Chondrocyte (in vitro differentiated cells): ENCODE measurements at regions not wholly inside any gene's neighbourhood (a gene's known extent, or its start where the extent isn't known, plus 50 kb on each side); places are given as distances from the start of the nearest gene placed in this dataset.

ENCODE experiments used
- DNase-seq: peaks from one replicate; pipeline ENCODE4 v3.0.0; 2021; ENCODE audit warnings: mixed read lengths, low spot score
- H3K27ac Mint-ChIP-seq: one replicate; pipeline ENCODE4 v1.8.0; 2021; ENCODE audit warnings: mild to moderate bottlenecking, moderate library complexity, mixed read lengths; ENCODE audit not compliant: unreplicated experiment
- H3K27me3 Mint-ChIP-seq: 2 replicates; pipeline ENCODE4 v1.8.0; 2021; ENCODE audit warnings: low read depth, mixed read lengths
- H3K36me3 Mint-ChIP-seq: 2 replicates; pipeline ENCODE4 v1.8.0; 2021; ENCODE audit warnings: low read depth, mixed read lengths
- H3K4me1 Mint-ChIP-seq: 2 replicates; pipeline ENCODE4 v1.8.0; 2021; ENCODE audit warnings: low read depth, mild to moderate bottlenecking, mixed read lengths
- H3K4me3 Mint-ChIP-seq: one replicate; pipeline ENCODE4 v1.8.0; 2021; ENCODE audit warnings: mild to moderate bottlenecking, moderate library complexity, mixed read lengths; ENCODE audit not compliant: unreplicated experiment
- H3K9me3 Mint-ChIP-seq: 2 replicates; pipeline ENCODE4 v1.8.0; 2021; ENCODE audit warnings: low read depth, mixed read lengths
- TF ChIP-seq, protein P1 (sequence below): fragments of 200-600 bp; sonication (generic); IDR thresholded peaks from 2 replicates; pipeline ENCODE4 v1.5.0; 2021; ENCODE audit warnings: antibody characterized with exemption, mild to moderate bottlenecking, moderate library complexity

GRCh38 chr4:179248821-179249220 is 1806.6 kb upstream of the AGA start:
- TF ChIP-seq, protein P1, sequence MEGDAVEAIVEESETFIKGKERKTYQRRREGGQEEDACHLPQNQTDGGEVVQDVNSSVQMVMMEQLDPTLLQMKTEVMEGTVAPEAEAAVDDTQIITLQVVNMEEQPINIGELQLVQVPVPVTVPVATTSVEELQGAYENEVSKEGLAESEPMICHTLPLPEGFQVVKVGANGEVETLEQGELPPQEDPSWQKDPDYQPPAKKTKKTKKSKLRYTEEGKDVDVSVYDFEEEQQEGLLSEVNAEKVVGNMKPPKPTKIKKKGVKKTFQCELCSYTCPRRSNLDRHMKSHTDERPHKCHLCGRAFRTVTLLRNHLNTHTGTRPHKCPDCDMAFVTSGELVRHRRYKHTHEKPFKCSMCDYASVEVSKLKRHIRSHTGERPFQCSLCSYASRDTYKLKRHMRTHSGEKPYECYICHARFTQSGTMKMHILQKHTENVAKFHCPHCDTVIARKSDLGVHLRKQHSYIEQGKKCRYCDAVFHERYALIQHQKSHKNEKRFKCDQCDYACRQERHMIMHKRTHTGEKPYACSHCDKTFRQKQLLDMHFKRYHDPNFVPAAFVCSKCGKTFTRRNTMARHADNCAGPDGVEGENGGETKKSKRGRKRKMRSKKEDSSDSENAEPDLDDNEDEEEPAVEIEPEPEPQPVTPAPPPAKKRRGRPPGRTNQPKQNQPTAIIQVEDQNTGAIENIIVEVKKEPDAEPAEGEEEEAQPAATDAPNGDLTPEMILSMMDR = no peak
- Mint-ChIP-seq H3K27me3 (no peaks in the 10 kb centered on the region), H3K4me1 (no peaks in the 10 kb centered on the region), H3K36me3 (no peaks in the 10 kb centered on the region), H3K9me3 (no peaks in the 10 kb centered on the region), H3K4me3 (no peak overlapping the region), H3K27ac (no peak overlapping the region)
- no peak for DNase-seq

GRCh38 chr4:179268791-179269190 is 1826.6 kb upstream of the AGA start:
- Mint-ChIP-seq H3K27me3 (peaks cover 3% of the 10 kb centered on the region), H3K4me3 (no peak overlapping the region), H3K4me1 (no peaks in the 10 kb centered on the region), H3K27ac (no peak overlapping the region), H3K36me3 (peaks cover 3% of the 10 kb centered on the region), H3K9me3 (peaks cover 18% of the 10 kb centered on the region)
- DNase-seq = no peak
- TF ChIP-seq, protein P1 = no peak

DNA sequence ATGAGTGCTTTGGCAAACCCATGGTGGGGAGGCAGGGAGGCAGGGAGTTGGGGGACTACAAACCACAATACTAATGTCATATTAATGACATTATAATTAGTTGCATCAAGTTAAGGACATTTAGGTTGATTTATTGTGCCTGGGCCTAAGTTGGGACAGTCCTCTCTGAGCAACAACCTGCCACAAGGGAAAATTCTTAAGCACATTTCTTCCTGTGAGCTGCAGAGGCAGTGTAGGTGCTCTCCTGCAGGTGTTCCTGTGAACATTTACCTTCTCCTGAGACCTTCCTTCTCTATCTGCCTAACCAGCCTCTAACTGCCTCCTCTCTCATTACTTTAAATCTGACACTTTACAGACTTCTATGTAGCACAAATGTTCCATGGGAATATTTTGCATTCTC is 1830.0 kb upstream of the AGA start:
- Mint-ChIP-seq H3K4me3 (no peak overlapping the region), H3K27me3 (peaks cover 3% of the 10 kb centered on the region), H3K27ac (no peak overlapping the region), H3K9me3 (peaks cover 2% of the 10 kb centered on the region), H3K36me3 (no peaks in the 10 kb centered on the region), H3K4me1 (no peaks in the 10 kb centered on the region)
- DNase-seq = no peak
- TF ChIP-seq, protein P1 = no peak

DNA sequence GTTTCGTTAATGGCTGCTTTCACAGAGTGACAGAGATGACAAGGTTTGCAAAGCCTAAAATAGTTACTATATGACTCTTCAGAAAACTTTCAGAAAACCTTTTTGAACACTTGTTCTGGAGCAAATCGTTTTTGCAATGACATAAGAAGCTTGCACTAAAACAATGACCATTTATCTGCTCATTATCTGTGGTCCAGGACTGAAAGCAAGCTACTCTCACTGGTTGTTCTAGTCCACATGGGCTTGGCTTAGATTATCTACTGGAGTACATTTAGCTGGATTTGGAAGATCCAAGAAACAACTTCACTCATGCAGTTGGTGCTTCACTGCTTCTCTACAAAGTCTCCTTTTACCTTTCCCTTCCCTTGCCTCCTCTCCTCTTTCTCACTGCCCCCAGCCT is 1836.4 kb upstream of the AGA start:
- H3K27ac Mint-ChIP-seq = no peak overlapping the region
- no peaks in the 10 kb centered on the region for H3K27me3 Mint-ChIP-seq
- TF ChIP-seq, protein P1 = no peak
- DNase-seq = no peak
- no peak overlapping the region for H3K4me3 Mint-ChIP-seq
- no peaks in the 10 kb centered on the region for H3K4me1 Mint-ChIP-seq
- no peaks in the 10 kb centered on the region for H3K36me3 Mint-ChIP-seq
- H3K9me3 Mint-ChIP-seq = no peaks in the 10 kb centered on the region

- H3K4me1 Mint-ChIP-seq = no peaks in the 10 kb centered on the region
- DNase-seq = no peak
- H3K4me3 Mint-ChIP-seq = no peak overlapping the region
- no peak overlapping the region for H3K27ac Mint-ChIP-seq
- H3K27me3 Mint-ChIP-seq = no peaks in the 10 kb centered on the region
- peaks cover 7% of the 10 kb centered on the region for H3K9me3 Mint-ChIP-seq
- TF ChIP-seq, protein P1 = no peak
- H3K36me3 Mint-ChIP-seq = no peaks in the 10 kb centered on the region
Measured at GRCh38 chr4:179285696-179286095, 1843.5 kb upstream of the AGA start.
